GM21723 (cell line): ENCODE measurements at regions not wholly inside any gene's neighbourhood (a gene's known extent, or its start where the extent isn't known, plus 50 kb on each side); places are given as distances from the start of the nearest gene placed in this dataset.
"Not testable (repeated sequence)": the region's sequence is repeated elsewhere in the genome, so short reads cannot be mapped to it uniquely, and the experiment has no call there.

Source experiments
- ATAC-seq: cut with Tn5 transposase; IDR thresholded peaks from one replicate; pipeline ENCODE4 v1.9.1; 2021; ENCODE audit warnings: mild to moderate bottlenecking, moderate library complexity; ENCODE audit not compliant: unreplicated experiment

GRCh38 chr2:91603996-91604395 lies 2912.5 kb downstream of the RPIA start:
- ATAC-seq = not testable (repeated sequence)

GRCh38 chr2:91604629-91605028 lies 2913.2 kb downstream of the RPIA start:
- ATAC-seq = not testable (repeated sequence)

- not testable (repeated sequence) for ATAC-seq
Observed at GRCh38 chr2:91623739-91624138, 2932.3 kb downstream of the RPIA start.

- ATAC-seq = not testable (repeated sequence)
Observed at GRCh38 chr2:91628471-91628870, 2937.0 kb downstream of the RPIA start.

GRCh38 chr2:91657193-91657592 lies 2965.7 kb downstream of the RPIA start:
- ATAC-seq = not testable (repeated sequence)

GRCh38 chr2:91658336-91658735 lies 2966.9 kb downstream of the RPIA start:
- ATAC-seq = not testable (repeated sequence)

GRCh38 chr2:91659189-91659916 lies 2967.9 kb downstream of the RPIA start:
- ATAC-seq = not testable (repeated sequence)

GRCh38 chr2:91659917-91660275 lies 2968.4 kb downstream of the RPIA start:
- peak; percentile 100 for ATAC-seq

GRCh38 chr2:91667341-91667740 lies 2975.9 kb downstream of the RPIA start:
- not testable (repeated sequence) for ATAC-seq

GRCh38 chr2:91685541-91685940 lies 2994.1 kb downstream of the RPIA start:
- not testable (repeated sequence) for ATAC-seq

GRCh38 chr2:91686046-91686445 lies 2994.6 kb downstream of the RPIA start:
- not testable (repeated sequence) for ATAC-seq
